PC-3 (cell line): ENCODE measurements at regions not wholly inside any gene's neighbourhood (a gene's known extent, or its start where the extent isn't known, plus 50 kb on each side); places are given as distances from the start of the nearest gene placed in this dataset.

Experiments
- EZH2phosphoT487 ChIP-seq: fragments of 300-600 bp; sonication (generic); IDR thresholded peaks from 2 replicates; pipeline ENCODE4 v1.6.1; 2018; ENCODE audit warnings: mild to moderate bottlenecking, antibody characterized with exemption, low read length, borderline replicate concordance
- TF ChIP-seq, protein P1 (sequence below): fragments of 300-600 bp; sonication (generic); conservative IDR thresholded peaks from 2 replicates; pipeline ENCODE4 v1.5.1; 2017; ENCODE audit warnings: antibody characterized with exemption, low read depth, mild to moderate bottlenecking, low read length

GRCh38 chr18:61699397-61700110 lies 193.3 kb downstream of the RNF152 start:
- TF ChIP-seq EZH2phosphoT487: no peak
- TF ChIP-seq, protein P1, sequence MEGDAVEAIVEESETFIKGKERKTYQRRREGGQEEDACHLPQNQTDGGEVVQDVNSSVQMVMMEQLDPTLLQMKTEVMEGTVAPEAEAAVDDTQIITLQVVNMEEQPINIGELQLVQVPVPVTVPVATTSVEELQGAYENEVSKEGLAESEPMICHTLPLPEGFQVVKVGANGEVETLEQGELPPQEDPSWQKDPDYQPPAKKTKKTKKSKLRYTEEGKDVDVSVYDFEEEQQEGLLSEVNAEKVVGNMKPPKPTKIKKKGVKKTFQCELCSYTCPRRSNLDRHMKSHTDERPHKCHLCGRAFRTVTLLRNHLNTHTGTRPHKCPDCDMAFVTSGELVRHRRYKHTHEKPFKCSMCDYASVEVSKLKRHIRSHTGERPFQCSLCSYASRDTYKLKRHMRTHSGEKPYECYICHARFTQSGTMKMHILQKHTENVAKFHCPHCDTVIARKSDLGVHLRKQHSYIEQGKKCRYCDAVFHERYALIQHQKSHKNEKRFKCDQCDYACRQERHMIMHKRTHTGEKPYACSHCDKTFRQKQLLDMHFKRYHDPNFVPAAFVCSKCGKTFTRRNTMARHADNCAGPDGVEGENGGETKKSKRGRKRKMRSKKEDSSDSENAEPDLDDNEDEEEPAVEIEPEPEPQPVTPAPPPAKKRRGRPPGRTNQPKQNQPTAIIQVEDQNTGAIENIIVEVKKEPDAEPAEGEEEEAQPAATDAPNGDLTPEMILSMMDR: no peak
